Activated naive CD4-positive, alpha-beta T cell treated with anti-CD3 and anti-CD28 coated beads, Interleukin-2, amount 10 ng/mL, durations not matched to agents 7 days and 5 days (primary cell): ENCODE measurements at regions not wholly inside any gene's neighbourhood (a gene's known extent, or its start where the extent isn't known, plus 50 kb on each side); places are given as distances from the start of the nearest gene placed in this dataset.

Source experiments
- CTCF ChIA-PET: fragments of 350-600 bp; sonication (Branson Sonifier 250); formaldehyde crosslinking; loops from one replicate; lab custom pipeline; 2021; ENCODE audit warnings: antibody characterized with exemption; lab: Charles Lee
- DNase-seq: peaks from one replicate; pipeline ENCODE4 v3.0.0-alpha.2; 2020
- H3K27ac Mint-ChIP-seq: one replicate; pipeline ENCODE4 v1.8.0; 2021; ENCODE audit warnings: mild to moderate bottlenecking, moderate library complexity, mixed read lengths
- H3K27me3 Mint-ChIP-seq: one replicate; pipeline ENCODE4 v1.8.0; 2021; ENCODE audit warnings: mild to moderate bottlenecking, mixed read lengths
- H3K36me3 Mint-ChIP-seq: one replicate; pipeline ENCODE4 v1.8.0; 2021; ENCODE audit warnings: mixed read lengths
- H3K4me1 Mint-ChIP-seq: one replicate; pipeline ENCODE4 v1.8.0; 2021; ENCODE audit warnings: mixed read lengths
- H3K4me3 Mint-ChIP-seq: one replicate; pipeline ENCODE4 v1.8.0; 2021; ENCODE audit warnings: mild to moderate bottlenecking, moderate library complexity, mixed read lengths
- H3K9me3 Mint-ChIP-seq: one replicate; pipeline ENCODE4 v1.8.0; 2021; ENCODE audit warnings: mixed read lengths

- CTCF ChIA-PET: no interaction called here
- no peaks in the 10 kb centered on the region for H3K9me3 Mint-ChIP-seq
- no peaks in the 10 kb centered on the region for H3K36me3 Mint-ChIP-seq
- no peaks in the 10 kb centered on the region for H3K27me3 Mint-ChIP-seq
- H3K27ac Mint-ChIP-seq: no peak overlapping the region
- H3K4me1 Mint-ChIP-seq: no peaks in the 10 kb centered on the region
- no peak for DNase-seq
- no peak overlapping the region for H3K4me3 Mint-ChIP-seq
Measured at GRCh38 chr3:190252080-190252479, 70.2 kb downstream of the CLDN1 start.

- no peak for DNase-seq
- no peak overlapping the region for H3K27ac Mint-ChIP-seq
- H3K4me3 Mint-ChIP-seq: no peak overlapping the region
- no peaks in the 10 kb centered on the region for H3K27me3 Mint-ChIP-seq
- no peaks in the 10 kb centered on the region for H3K4me1 Mint-ChIP-seq
- peaks cover 13% of the 10 kb centered on the region for H3K9me3 Mint-ChIP-seq
- no peaks in the 10 kb centered on the region for H3K36me3 Mint-ChIP-seq
- CTCF ChIA-PET: no interaction called here
Measured at GRCh38 chr3:190249414-190249813, 72.8 kb downstream of the CLDN1 start.

- H3K27ac Mint-ChIP-seq: no peak overlapping the region
- DNase-seq: no peak
- H3K4me3 Mint-ChIP-seq: no peak overlapping the region
- H3K27me3 Mint-ChIP-seq: no peaks in the 10 kb centered on the region
- no peaks in the 10 kb centered on the region for H3K4me1 Mint-ChIP-seq
- peaks cover 1% of the 10 kb centered on the region for H3K36me3 Mint-ChIP-seq
- CTCF ChIA-PET: no interaction called here
- H3K9me3 Mint-ChIP-seq: peaks cover 17% of the 10 kb centered on the region
Measured at GRCh38 chr3:190242147-190242546, 80.1 kb downstream of the CLDN1 start.

- H3K36me3 Mint-ChIP-seq: peaks cover 1% of the 10 kb centered on the region
- peaks cover 3% of the 10 kb centered on the region for H3K9me3 Mint-ChIP-seq
- H3K4me1 Mint-ChIP-seq: no peaks in the 10 kb centered on the region
- DNase-seq: no peak
- CTCF ChIA-PET: no interaction called here
- H3K27me3 Mint-ChIP-seq: no peaks in the 10 kb centered on the region
- H3K4me3 Mint-ChIP-seq: no peak overlapping the region
- no peak overlapping the region for H3K27ac Mint-ChIP-seq
Measured at GRCh38 chr3:190239325-190239724, 82.9 kb downstream of the CLDN1 start.

GRCh38 chr3:190238871-190239270 lies 83.4 kb downstream of the CLDN1 start:
- Mint-ChIP-seq H3K27me3 (no peaks in the 10 kb centered on the region), H3K9me3 (peaks cover 3% of the 10 kb centered on the region), H3K36me3 (peaks cover 1% of the 10 kb centered on the region), H3K4me1 (no peaks in the 10 kb centered on the region), H3K27ac (no peak overlapping the region), H3K4me3 (no peak overlapping the region)
- DNase-seq: no peak
- CTCF ChIA-PET: no interaction called here

- no peak for DNase-seq
- CTCF ChIA-PET: no interaction called here
- Mint-ChIP-seq H3K36me3 (no peaks in the 10 kb centered on the region), H3K27ac (no peak overlapping the region), H3K4me1 (no peaks in the 10 kb centered on the region), H3K4me3 (no peak overlapping the region), H3K9me3 (no peaks in the 10 kb centered on the region), H3K27me3 (no peaks in the 10 kb centered on the region)
Measured at GRCh38 chr3:190234621-190235020, 87.6 kb downstream of the CLDN1 start.

- CTCF ChIA-PET: no interaction called here
- Mint-ChIP-seq H3K27me3 (no peaks in the 10 kb centered on the region), H3K4me3 (no peak overlapping the region), H3K9me3 (no peaks in the 10 kb centered on the region), H3K36me3 (no peaks in the 10 kb centered on the region), H3K27ac (no peak overlapping the region), H3K4me1 (no peaks in the 10 kb centered on the region)
- DNase-seq: no peak
Measured at GRCh38 chr3:190229632-190230424, 92.4 kb downstream of the CLDN1 start.

GRCh38 chr3:190227064-190227463 lies 95.2 kb downstream of the CLDN1 start:
- CTCF ChIA-PET: no interaction called here
- H3K4me1 Mint-ChIP-seq: no peaks in the 10 kb centered on the region
- no peak for DNase-seq

GRCh38 chr3:190224863-190225692 lies 97.2 kb downstream of the CLDN1 start:
- CTCF ChIA-PET: interaction anchor here (0.7 to 1.5 kb wide), 7 partner anchors 9 to 640 kb away, joined by 3 to 8 read pairs (median 3); partner anchors contain the start of gene CLDN1
- Mint-ChIP-seq H3K36me3 (no peaks in the 10 kb centered on the region), H3K4me1 (no peaks in the 10 kb centered on the region), H3K27me3 (no peaks in the 10 kb centered on the region), H3K9me3 (no peaks in the 10 kb centered on the region), H3K27ac (no peak overlapping the region), H3K4me3 (no peak overlapping the region)
- DNase-seq: no peak

More at GRCh38 chr3:190227064-190227463, 95.2 kb downstream of the CLDN1 start:
- Mint-ChIP-seq H3K27me3 (no peaks in the 10 kb centered on the region), H3K27ac (no peak overlapping the region), H3K4me3 (no peak overlapping the region), H3K36me3 (no peaks in the 10 kb centered on the region), H3K9me3 (no peaks in the 10 kb centered on the region)

GRCh38 chr3:190224456-190224855 lies 97.8 kb downstream of the CLDN1 start:
- Mint-ChIP-seq H3K36me3 (no peaks in the 10 kb centered on the region), H3K9me3 (no peaks in the 10 kb centered on the region), H3K4me3 (no peak overlapping the region), H3K4me1 (no peaks in the 10 kb centered on the region), H3K27ac (no peak overlapping the region), H3K27me3 (no peaks in the 10 kb centered on the region)
- DNase-seq: no peak
- CTCF ChIA-PET: interaction anchor here (0.7 to 1.5 kb wide), 9 partner anchors 9 to 641 kb away, joined by 3 to 8 read pairs (median 3); partner anchors contain the start of gene CLDN1

GRCh38 chr3:190222916-190223315 lies 99.3 kb downstream of the CLDN1 start:
- no peaks in the 10 kb centered on the region for H3K9me3 Mint-ChIP-seq
- no peaks in the 10 kb centered on the region for H3K27me3 Mint-ChIP-seq
- no peaks in the 10 kb centered on the region for H3K36me3 Mint-ChIP-seq
- DNase-seq: no peak
- no peaks in the 10 kb centered on the region for H3K4me1 Mint-ChIP-seq
- CTCF ChIA-PET: interaction anchor here (1.6 kb wide), 1 partner anchor 99 kb away, joined by 5 read pairs; the partner anchor contains the start of gene CLDN1
- H3K27ac Mint-ChIP-seq: no peak overlapping the region
- H3K4me3 Mint-ChIP-seq: no peak overlapping the region

GRCh38 chr3:190222360-190222759 lies 99.9 kb downstream of the CLDN1 start:
- DNase-seq: no peak
- Mint-ChIP-seq H3K36me3 (no peaks in the 10 kb centered on the region), H3K4me1 (no peaks in the 10 kb centered on the region), H3K9me3 (no peaks in the 10 kb centered on the region), H3K4me3 (no peak overlapping the region), H3K27ac (no peak overlapping the region), H3K27me3 (no peaks in the 10 kb centered on the region)
- CTCF ChIA-PET: interaction anchor here (1.6 kb wide), 1 partner anchor 100 kb away, joined by 5 read pairs; the partner anchor contains the start of gene CLDN1

GRCh38 chr3:190220362-190220761 lies 99.7 kb upstream of the P3H2 start:
- Mint-ChIP-seq H3K4me1 (no peaks in the 10 kb centered on the region), H3K9me3 (no peaks in the 10 kb centered on the region), H3K27me3 (no peaks in the 10 kb centered on the region), H3K4me3 (no peak overlapping the region), H3K27ac (no peak overlapping the region), H3K36me3 (no peaks in the 10 kb centered on the region)
- CTCF ChIA-PET: no interaction called here
- no peak for DNase-seq

- Mint-ChIP-seq H3K27ac (no peak overlapping the region), H3K9me3 (no peaks in the 10 kb centered on the region), H3K4me1 (no peaks in the 10 kb centered on the region), H3K27me3 (no peaks in the 10 kb centered on the region), H3K4me3 (no peak overlapping the region), H3K36me3 (no peaks in the 10 kb centered on the region)
- CTCF ChIA-PET: no interaction called here
- no peak for DNase-seq
Measured at GRCh38 chr3:190217081-190217480, 96.4 kb upstream of the P3H2 start.
